Calu3 (cell line): ENCODE measurements at regions not wholly inside any gene's neighbourhood (a gene's known extent, or its start where the extent isn't known, plus 50 kb on each side); places are given as distances from the start of the nearest gene placed in this dataset.

Source experiments
- BruUV-seq: library from RNA; stranded (reverse); fragments of 400-500 nt; replicated peaks from 2 replicates; lab custom pipeline; 2021; lab: Mats Ljungman, UMichigan
- CTCF ChIA-PET: fragments of 300-600 bp; sonication (Branson Sonifier 250); formaldehyde crosslinking; loops from one replicate; lab custom pipeline; 2022; ENCODE audit warnings: antibody characterized with exemption; lab: Charles Lee
- DNase-seq: peaks from one replicate; pipeline ENCODE4 v3.0.0; 2022
- H3K27ac Mint-ChIP-seq: one replicate; pipeline ENCODE4 v1.8.0; 2022; ENCODE audit warnings: mixed read lengths; ENCODE audit not compliant: unreplicated experiment
- H3K27me3 Mint-ChIP-seq: one replicate; pipeline ENCODE4 v1.8.0; 2022; ENCODE audit warnings: mixed read lengths; ENCODE audit not compliant: unreplicated experiment
- H3K36me3 Mint-ChIP-seq: one replicate; pipeline ENCODE4 v1.8.0; 2022; ENCODE audit warnings: mild to moderate bottlenecking, moderate library complexity, mixed read lengths; ENCODE audit not compliant: insufficient read depth, unreplicated experiment
- H3K4me1 Mint-ChIP-seq: one replicate; pipeline ENCODE4 v1.8.0; 2022; ENCODE audit warnings: mild to moderate bottlenecking, low read depth, mixed read lengths; ENCODE audit not compliant: unreplicated experiment
- H3K4me3 Mint-ChIP-seq: one replicate; pipeline ENCODE4 v1.8.0; 2022; ENCODE audit warnings: mild to moderate bottlenecking, low read depth, moderate library complexity, mixed read lengths; ENCODE audit not compliant: unreplicated experiment
- H3K9me3 Mint-ChIP-seq: one replicate; pipeline ENCODE4 v1.8.0; 2022; ENCODE audit warnings: low read depth, mixed read lengths; ENCODE audit not compliant: unreplicated experiment
- intact Hi-C: fragments of 100-400 bp; cut with micrococcal nuclease; formaldehyde crosslinking; loops from one replicate; pipeline ENCODE4 v1.10.0; 2022; ENCODE audit not compliant: unreplicated experiment
- TF ChIP-seq, protein P1 (sequence below): fragments of 200-600 bp; IDR thresholded peaks from one replicate; pipeline ENCODE4 v1.8.0; 2022; ENCODE audit warnings: antibody characterized with exemption; ENCODE audit not compliant: unreplicated experiment

DNA sequence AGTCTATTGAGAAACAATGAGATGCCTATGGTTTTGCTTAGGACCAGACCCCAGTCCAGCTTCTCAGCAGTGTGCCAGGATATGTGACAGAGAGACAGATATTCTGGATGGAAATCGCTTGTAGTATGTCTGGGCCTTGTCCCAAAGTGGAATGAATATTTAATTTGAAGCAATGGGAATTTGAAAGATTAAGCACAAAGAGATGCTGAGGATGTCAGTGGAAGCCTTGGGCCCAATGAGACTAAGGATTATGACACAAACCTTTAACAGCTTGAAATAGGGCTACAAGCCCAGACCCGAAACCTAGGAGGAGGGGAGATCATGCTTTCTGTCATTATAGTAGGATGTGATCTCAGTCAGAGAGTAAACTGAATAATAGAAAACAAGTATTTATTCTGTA lies 459.2 kb downstream of the FAT4 start:
- no peak overlapping the region for H3K27ac Mint-ChIP-seq
- H3K36me3 Mint-ChIP-seq: no peaks in the 10 kb centered on the region
- H3K27me3 Mint-ChIP-seq: no peaks in the 10 kb centered on the region
- no peaks in the 10 kb centered on the region for H3K4me1 Mint-ChIP-seq
- CTCF ChIA-PET: no interaction called here
- BruUV-seq: no TSS peak
- H3K9me3 Mint-ChIP-seq: no peaks in the 10 kb centered on the region
- intact Hi-C loops: loop anchor here (5.0 to 10.0 kb wide), 2 partner anchors 831 to 1623 kb away; no protein-coding TSS in a partner anchor
- no peak for DNase-seq
- TF ChIP-seq, protein P1, sequence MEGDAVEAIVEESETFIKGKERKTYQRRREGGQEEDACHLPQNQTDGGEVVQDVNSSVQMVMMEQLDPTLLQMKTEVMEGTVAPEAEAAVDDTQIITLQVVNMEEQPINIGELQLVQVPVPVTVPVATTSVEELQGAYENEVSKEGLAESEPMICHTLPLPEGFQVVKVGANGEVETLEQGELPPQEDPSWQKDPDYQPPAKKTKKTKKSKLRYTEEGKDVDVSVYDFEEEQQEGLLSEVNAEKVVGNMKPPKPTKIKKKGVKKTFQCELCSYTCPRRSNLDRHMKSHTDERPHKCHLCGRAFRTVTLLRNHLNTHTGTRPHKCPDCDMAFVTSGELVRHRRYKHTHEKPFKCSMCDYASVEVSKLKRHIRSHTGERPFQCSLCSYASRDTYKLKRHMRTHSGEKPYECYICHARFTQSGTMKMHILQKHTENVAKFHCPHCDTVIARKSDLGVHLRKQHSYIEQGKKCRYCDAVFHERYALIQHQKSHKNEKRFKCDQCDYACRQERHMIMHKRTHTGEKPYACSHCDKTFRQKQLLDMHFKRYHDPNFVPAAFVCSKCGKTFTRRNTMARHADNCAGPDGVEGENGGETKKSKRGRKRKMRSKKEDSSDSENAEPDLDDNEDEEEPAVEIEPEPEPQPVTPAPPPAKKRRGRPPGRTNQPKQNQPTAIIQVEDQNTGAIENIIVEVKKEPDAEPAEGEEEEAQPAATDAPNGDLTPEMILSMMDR: no peak
- H3K4me3 Mint-ChIP-seq: no peak overlapping the region

DNA sequence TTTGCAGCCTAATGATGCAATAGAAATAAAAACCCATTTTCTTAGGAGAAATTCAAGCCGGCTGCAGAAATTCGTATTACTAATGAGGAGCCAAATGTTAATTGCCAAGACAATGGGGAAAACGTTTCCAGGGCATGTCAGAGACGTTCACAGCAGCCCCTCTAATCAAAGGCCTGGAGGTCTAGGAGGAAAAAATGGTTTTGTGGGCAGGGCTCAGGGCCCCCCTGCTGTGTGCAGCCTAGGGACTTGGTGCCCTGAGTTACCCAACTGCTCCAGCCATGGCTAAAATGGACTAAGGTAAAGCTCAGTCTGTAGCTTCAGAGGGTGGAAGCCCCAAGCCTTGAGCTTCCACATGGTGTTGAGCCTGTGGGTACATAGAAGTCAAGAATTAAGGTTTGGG lies 461.4 kb downstream of the FAT4 start:
- no peak for DNase-seq
- no peak overlapping the region for H3K27ac Mint-ChIP-seq
- TF ChIP-seq, protein P1: no peak
- no peaks in the 10 kb centered on the region for H3K27me3 Mint-ChIP-seq
- no peaks in the 10 kb centered on the region for H3K9me3 Mint-ChIP-seq
- no peak overlapping the region for H3K4me3 Mint-ChIP-seq
- CTCF ChIA-PET: no interaction called here
- BruUV-seq: no TSS peak
- no peaks in the 10 kb centered on the region for H3K36me3 Mint-ChIP-seq
- no peaks in the 10 kb centered on the region for H3K4me1 Mint-ChIP-seq
- intact Hi-C loops: loop anchor here (10.0 kb wide), 1 partner anchor 829 kb away; no protein-coding TSS in a partner anchor

DNA sequence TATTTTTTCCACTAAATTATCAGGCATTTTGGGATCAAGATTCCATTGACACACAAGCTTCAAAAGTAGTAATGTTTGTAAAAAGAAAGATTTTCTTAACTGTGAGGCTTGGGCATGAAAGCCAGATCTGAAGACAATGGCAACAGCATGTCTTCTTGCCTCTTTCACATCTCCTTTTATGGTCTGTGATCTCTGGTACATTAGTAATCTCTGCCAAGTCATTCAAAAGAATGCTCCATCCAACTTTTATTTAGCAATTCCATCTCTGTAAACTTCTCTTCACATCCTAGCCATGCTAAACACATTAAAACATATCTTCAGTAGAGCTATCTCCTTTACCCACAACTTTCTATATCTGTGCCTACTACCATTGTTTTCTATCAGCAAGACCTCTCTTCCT lies 465.4 kb downstream of the FAT4 start:
- intact Hi-C loops: no loop called here
- Mint-ChIP-seq H3K36me3 (no peaks in the 10 kb centered on the region), H3K4me1 (no peaks in the 10 kb centered on the region), H3K9me3 (no peaks in the 10 kb centered on the region), H3K27me3 (no peaks in the 10 kb centered on the region), H3K4me3 (no peak overlapping the region), H3K27ac (no peak overlapping the region)
- TF ChIP-seq, protein P1: no peak
- CTCF ChIA-PET: no interaction called here
- no TSS peak for BruUV-seq
- no peak for DNase-seq

DNA sequence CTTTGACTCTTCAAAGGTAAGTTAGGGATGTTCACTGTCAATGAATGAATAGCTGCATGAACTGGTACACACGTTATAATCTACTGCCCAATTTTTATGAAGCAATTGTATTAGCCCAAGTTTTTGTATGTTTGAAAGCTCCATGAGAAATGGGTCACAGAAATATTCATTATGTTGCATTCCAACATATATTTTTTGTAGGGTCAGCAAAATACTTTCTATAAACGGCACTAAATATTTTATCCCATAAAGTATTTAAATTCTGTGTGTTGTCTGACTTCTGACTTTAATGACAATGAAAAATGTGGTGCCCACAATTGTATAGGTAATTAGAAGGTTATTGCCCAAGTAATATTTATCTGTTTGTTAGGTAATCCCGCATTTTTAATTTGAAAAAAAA lies 466.0 kb downstream of the FAT4 start:
- TF ChIP-seq, protein P1: no peak
- Mint-ChIP-seq H3K4me3 (no peak overlapping the region), H3K27ac (no peak overlapping the region), H3K4me1 (no peaks in the 10 kb centered on the region), H3K9me3 (no peaks in the 10 kb centered on the region), H3K36me3 (no peaks in the 10 kb centered on the region), H3K27me3 (no peaks in the 10 kb centered on the region)
- no peak for DNase-seq
- CTCF ChIA-PET: no interaction called here
- intact Hi-C loops: no loop called here
- no TSS peak for BruUV-seq

DNA sequence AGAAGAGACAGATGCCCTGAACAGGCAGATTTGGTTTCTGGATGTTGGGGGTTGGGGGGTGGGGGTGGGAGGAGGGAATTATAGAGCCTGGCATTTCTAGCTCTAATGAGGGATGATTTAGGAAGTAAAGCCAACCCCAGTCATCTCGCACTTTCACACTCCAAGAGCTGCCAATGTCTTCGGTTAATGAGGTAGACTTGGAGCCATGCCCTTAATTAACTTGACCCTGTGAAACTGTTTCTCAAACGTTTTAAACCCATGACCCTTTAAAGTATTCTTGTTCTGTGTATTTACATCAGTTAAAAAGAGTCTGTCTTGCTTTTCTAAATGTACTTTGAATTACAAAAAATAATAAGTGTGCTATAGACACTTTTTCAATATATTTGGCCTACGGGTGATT lies 466.9 kb downstream of the FAT4 start:
- CTCF ChIA-PET: no interaction called here
- Mint-ChIP-seq H3K9me3 (no peaks in the 10 kb centered on the region), H3K27me3 (no peaks in the 10 kb centered on the region), H3K36me3 (no peaks in the 10 kb centered on the region), H3K4me1 (no peaks in the 10 kb centered on the region), H3K4me3 (no peak overlapping the region), H3K27ac (no peak overlapping the region)
- BruUV-seq: no TSS peak
- intact Hi-C loops: no loop called here
- TF ChIP-seq, protein P1: no peak
- no peak for DNase-seq
